ENCODE measurements at regions not wholly inside any gene's neighbourhood (a gene's known extent, or its start where the extent isn't known, plus 50 kb on each side); places are given as distances from the start of the nearest gene placed in this dataset.

DNA sequence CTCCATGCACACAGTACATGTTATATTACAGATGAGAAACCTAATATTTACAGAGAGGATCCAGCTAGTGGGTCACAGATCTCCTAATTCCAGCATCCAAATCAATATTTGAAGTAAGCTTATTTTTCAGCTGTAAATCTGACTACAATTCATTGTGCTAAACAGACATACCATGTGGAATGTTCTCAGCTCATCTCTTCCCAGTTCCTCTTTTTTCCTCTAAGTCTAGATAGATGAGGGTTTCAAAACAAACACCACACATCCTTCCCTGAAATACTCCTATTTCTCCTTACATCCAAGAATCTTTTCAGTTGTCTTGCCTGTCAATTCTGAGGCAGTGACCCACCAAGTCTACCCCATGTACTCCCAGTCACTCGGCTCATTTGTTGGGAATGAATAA is 200.7 kb upstream of the PIK3C3 start:
- CTCF ChIA-PET = interaction anchor here (0.6 to 0.7 kb wide), 2 partner anchors 17 to 240 kb away, joined by 3 to 4 read pairs; no protein-coding TSS in a partner anchor
- no peaks in the 10 kb centered on the region for H3K9me3 ChIP-seq (replicated peaks; ENCODE audit: control insufficient read depth, insufficient read depth, low read length)
- H2AFZ ChIP-seq (ENCODE audit: control insufficient read depth, low read depth, low read length) = no peak overlapping the region
- ATAC-seq (no peak), DNase-seq (ENCODE audit: low read depth, low spot score) (no peak), FAIRE-seq (no peak)
- no peak overlapping the region for H3K9ac ChIP-seq (ENCODE audit: control insufficient read depth, insufficient read depth, low read length)
- POLR2A ChIA-PET = interaction anchor here (0.5 kb wide), 1 partner anchor 13 kb away, joined by 3 read pairs; no protein-coding TSS in a partner anchor
- no peaks in the 10 kb centered on the region; a peak in 1 of 4 replicates for H3K27me3 ChIP-seq (replicated peaks in 1 of 2; ENCODE audit: control insufficient read depth in 2 of 2, insufficient read depth in 2 of 2, low read length in 1 of 2)
- RAD21 ChIA-PET (ENCODE audit: unreplicated experiment) = no interaction called here
- H3K4me3 ChIP-seq = no peak overlapping the region
- intact Hi-C loops (cut with micrococcal nuclease; ENCODE audit: unreplicated experiment) (no loop called here), in situ Hi-C loops (cut with MboI) (no loop called here)
- no peaks in the 10 kb centered on the region for H4K20me1 ChIP-seq (ENCODE audit: control insufficient read depth, insufficient read depth)
- H3K4me2 ChIP-seq (ENCODE audit: control insufficient read depth, insufficient read depth) = no peak overlapping the region
- WGBS (ENCODE audit: insufficient coverage, insufficient replicate concordance, low lambda C conversion rate, missing lambda C conversion rate) = 6% methylated on average over 1 of the region's 1 CpG
- SMC1A ChIA-PET (ENCODE audit: uncharacterized antibody, unreplicated experiment) = interaction anchor here (1.4 kb wide), 1 partner anchor 154 kb away, joined by 3 read pairs; no protein-coding TSS in a partner anchor
- H3K79me2 ChIP-seq (ENCODE audit: control insufficient read depth, insufficient read depth, low read length) = no peaks in the 10 kb centered on the region
- H3K27ac ChIP-seq (ENCODE audit: control insufficient read depth, insufficient read depth) = no peak overlapping the region
- no peaks in the 10 kb centered on the region for H3K4me1 ChIP-seq (ENCODE audit: control insufficient read depth, insufficient read depth, low read length)
- TF ChIP-seq MYC (IDR thresholded peaks at IDR 0.05; ENCODE audit: insufficient read depth, insufficient read length, insufficient replicate concordance, low read length, severe bottlenecking) (no peak), STAT3 (IDR thresholded peaks at IDR 0.05; ENCODE audit: low read depth, low read length) (no peak), MTA2 (IDR thresholded peaks at IDR 0.05; ENCODE audit: low read depth) (no peak), NR2C2 (IDR thresholded peaks at IDR 0.05; ENCODE audit: borderline replicate concordance, control insufficient read depth, insufficient read length, low read depth) (no peak), SPI1 (IDR thresholded peaks at IDR 0.05; ENCODE audit: borderline replicate concordance, insufficient read depth, low read depth, low read length) (peak; percentile 47; the same call in 1 of the 2 replicates)
- TF ChIP-seq, protein P1, sequence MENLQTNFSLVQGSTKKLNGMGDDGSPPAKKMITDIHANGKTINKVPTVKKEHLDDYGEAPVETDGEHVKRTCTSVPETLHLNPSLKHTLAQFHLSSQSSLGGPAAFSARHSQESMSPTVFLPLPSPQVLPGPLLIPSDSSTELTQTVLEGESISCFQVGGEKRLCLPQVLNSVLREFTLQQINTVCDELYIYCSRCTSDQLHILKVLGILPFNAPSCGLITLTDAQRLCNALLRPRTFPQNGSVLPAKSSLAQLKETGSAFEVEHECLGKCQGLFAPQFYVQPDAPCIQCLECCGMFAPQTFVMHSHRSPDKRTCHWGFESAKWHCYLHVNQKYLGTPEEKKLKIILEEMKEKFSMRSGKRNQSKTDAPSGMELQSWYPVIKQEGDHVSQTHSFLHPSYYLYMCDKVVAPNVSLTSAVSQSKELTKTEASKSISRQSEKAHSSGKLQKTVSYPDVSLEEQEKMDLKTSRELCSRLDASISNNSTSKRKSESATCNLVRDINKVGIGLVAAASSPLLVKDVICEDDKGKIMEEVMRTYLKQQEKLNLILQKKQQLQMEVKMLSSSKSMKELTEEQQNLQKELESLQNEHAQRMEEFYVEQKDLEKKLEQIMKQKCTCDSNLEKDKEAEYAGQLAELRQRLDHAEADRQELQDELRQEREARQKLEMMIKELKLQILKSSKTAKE (IDR thresholded peaks at IDR 0.05; ENCODE audit: low read depth, poor library complexity, severe bottlenecking) = no peak
- no TSS peak for BruUV-seq (replicated peaks)
- H3K36me3 ChIP-seq (ENCODE audit: control insufficient read depth in 2 of 2, insufficient read depth in 2 of 2, low read length in 1 of 2) = no peaks in the 10 kb centered on the region

Data from GM12878 (cell line).